ENCODE measurements at regions not wholly inside any gene's neighbourhood (a gene's known extent, or its start where the extent isn't known, plus 50 kb on each side); places are given as distances from the start of the nearest gene placed in this dataset.

DNA sequence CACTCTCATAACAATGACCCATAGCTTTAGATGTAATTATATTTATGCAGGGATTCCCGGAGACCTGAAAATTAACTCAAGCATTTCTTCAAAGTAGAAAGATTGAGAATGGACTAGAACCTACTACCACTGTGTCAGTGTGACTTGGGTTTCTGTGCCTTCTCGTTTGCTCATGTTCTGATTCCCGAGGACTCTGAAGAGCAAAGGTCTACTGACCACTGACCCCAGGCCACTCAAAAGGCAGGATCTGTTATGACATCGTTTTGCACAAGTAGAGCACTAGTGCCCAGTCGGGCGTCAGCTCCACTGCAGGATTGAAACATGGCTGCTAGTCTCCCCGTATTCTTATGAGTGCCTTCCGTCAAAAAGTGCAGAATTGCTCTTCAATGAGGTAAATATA lies 53.8 kb upstream of the DHRS4 start:
- Histone ChIP-seq H3K4me1 (no peaks in the 10 kb centered on the region), H3K9me3 (no peaks in the 10 kb centered on the region), H3K27me3 (ENCODE audit: low read depth) (no peaks in the 10 kb centered on the region), H3K27ac (no peak overlapping the region), H3K4me3 (no peak overlapping the region), H3K36me3 (no peaks in the 10 kb centered on the region)
- ATAC-seq (no peak), DNase-seq (no peak)
- no peak for TF ChIP-seq CTCF (IDR thresholded peaks at IDR 0.05)
- intact Hi-C loops (cut with DNase I), result no loop called here

GRCh38 chr14:23903442-23903841 lies 50.1 kb upstream of the DHRS4 start:
- Histone ChIP-seq H3K36me3 (no peaks in the 10 kb centered on the region), H3K4me1 (no peaks in the 10 kb centered on the region), H3K9me3 (no peaks in the 10 kb centered on the region), H3K27ac (no peak overlapping the region), H3K27me3 (ENCODE audit: low read depth) (no peaks in the 10 kb centered on the region), H3K4me3 (no peak overlapping the region)
- no peak for TF ChIP-seq CTCF (IDR thresholded peaks at IDR 0.05)
- intact Hi-C loops (cut with DNase I), result no loop called here
- DNase-seq, result no peak
- ATAC-seq, result no peak

Data from lower lobe of right lung (tissue), 2 donors.